Activated effector memory CD4-positive, alpha-beta T cell treated with anti-CD3 and anti-CD28 coated beads, Interleukin-2, amount 50 U/mL, for 16 hours (primary cell): ENCODE measurements at regions not wholly inside any gene's neighbourhood (a gene's known extent, or its start where the extent isn't known, plus 50 kb on each side); places are given as distances from the start of the nearest gene placed in this dataset.

Experiments
- DNase-seq: peaks from one replicate; pipeline ENCODE4 v3.0.0-alpha.2; 2020

DNA sequence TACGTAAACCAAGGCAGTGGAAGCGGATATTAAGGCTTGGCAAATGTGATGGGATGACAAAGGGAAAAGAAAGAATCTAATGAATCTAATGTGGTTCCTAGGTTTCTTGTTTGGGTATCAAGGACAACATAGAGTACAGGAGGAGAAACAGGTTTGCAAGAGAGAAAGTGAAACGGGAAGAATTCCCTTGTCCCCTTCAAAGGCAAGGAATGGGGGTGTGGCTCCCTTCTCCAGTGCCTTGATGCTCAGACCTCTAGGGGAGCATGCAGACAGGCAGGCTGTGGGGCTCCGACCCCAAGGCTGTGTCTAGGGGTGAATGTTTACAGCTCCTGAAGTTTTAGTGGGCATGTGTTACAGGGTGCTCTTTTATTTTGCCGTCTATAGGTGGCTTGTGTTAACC is 317.5 kb upstream of the HSF2 start:
- DNase-seq, result no peak

DNA sequence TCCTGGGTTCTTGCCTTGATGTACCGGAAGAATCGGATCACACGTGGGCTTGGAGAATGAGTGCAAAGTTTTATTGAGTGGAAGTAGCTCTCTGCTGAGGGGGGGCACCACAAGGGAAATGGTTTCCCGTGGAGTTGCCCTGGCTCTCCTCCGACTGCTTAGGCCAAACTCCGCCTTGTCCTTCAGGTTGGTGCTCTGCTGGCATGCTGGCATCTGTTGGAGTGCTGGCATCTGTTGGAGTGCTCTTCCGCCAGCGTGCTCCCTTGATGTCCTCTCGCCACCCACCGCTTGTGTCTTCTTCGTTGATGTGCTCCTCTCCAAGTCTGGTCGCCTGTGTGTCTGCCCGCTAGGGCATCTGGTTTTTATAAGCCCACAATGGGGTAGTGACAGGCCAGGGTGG is 317.1 kb upstream of the HSF2 start:
- no peak for DNase-seq

DNA sequence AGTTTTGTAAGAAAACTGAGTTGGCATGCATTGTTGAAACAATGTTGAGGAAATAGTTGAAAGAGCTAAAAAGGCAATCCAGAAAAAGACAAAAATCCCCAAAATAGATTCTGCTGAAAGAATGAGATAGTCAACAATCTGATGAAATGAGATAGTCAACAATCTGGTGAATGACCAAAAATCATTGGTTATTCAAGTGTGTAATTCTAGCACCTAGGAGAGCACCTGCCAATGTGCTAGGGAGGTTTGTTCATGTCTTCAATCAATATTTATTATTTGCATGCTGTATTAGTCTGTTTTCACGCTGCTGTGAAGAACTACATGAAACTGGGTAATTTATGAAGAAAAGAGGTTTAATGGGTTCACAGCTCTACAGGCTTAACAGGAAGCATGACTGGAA is 307.1 kb upstream of the HSF2 start:
- DNase-seq, result no peak

GRCh38 chr6:122098201-122098678 is 301.2 kb upstream of the HSF2 start:
- no peak for DNase-seq

DNA sequence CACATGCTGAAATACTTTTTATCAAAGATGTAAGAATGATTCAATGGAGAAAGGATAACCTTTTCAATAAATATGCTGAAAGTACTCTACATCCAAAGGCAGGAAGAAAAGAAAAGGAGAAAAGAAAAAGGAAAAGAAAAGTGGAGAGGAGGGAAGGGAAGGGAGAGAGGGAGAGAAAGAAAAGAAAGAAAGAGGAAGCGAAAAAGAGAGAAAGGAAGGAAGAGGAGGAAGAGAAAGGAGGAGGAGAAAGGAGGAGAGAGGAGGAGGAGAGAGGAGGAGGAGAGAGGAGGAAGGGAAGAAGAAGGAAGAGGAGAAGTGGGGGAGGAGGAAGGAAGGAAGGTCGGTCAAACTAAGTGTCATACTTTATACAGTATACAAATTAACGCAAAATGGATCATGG is 297.4 kb upstream of the HSF2 start:
- DNase-seq, result no peak

- no peak for DNase-seq
Measured at GRCh38 chr6:122107256-122107852, 292.1 kb upstream of the HSF2 start.

DNA sequence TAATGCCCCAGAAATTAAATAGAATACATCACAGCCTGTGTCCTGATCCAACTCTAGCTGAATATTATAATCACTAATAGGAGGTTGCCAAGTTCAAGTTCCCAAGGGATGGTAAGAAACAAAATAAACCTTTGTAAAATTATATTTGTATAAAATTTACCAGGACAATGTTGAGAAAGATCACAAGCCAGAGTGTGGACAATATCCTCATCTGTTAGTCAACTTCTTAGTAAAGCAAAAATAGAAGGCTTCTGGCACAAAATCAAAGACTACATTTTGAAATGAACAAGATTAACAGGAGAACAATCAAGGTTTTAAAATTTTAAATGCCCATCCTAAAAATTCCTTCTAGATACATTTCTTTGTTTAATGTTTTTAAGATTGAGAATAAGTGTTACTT is 290.4 kb upstream of the HSF2 start:
- no peak for DNase-seq

- DNase-seq, result no peak
Measured at GRCh38 chr6:122114717-122115116, 284.7 kb upstream of the HSF2 start.

- DNase-seq, result no peak
Measured at GRCh38 chr6:122116119-122116834, 283.2 kb upstream of the HSF2 start.

- no peak for DNase-seq
Measured at GRCh38 chr6:122116835-122117627, 282.4 kb upstream of the HSF2 start.

DNA sequence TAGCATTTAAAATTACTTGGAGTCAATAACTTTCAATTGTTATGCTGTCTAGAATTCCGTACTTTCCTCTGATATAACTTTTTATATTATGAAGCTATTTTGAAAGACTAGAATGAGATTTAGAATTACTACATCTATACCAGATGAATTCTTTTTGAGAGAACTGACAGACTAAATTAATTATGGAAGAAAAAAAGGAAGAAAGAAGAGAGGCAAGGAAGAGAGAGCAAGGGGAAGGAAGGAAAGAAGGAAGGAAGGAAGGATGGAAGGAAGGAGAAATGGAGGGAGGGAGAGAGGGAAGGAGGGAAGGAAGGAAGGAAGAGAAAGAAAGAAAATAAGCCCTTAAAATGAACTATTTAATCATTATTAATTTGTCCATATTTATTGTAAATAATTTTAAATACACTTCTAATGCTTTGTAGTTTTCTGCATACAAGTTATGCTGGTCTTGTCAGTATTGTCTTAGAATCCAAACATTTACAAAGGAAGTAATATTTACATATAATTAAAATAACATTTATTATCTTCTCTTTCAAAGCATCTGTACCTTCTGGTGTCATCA is 280.4 kb upstream of the HSF2 start:
- DNase-seq, result no peak

DNA sequence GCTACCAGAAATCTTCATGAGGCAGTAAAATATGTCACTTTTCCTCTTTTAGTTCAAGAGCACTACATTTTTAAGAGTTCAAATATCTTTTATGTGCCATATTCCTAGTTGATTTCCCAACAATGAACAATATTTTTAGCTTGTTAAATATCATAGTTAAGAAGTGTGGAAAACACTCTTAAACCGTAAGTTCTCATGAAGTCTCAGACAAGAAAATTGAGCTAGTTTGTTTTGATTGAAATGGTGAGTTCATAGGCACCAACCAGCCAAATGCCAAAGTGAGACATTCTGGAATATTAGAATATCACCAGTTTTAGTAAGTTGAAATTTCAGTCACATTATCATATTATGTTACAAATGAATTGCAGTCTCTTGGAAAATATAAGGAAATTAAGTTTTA is 277.2 kb upstream of the HSF2 start:
- no peak for DNase-seq

DNA sequence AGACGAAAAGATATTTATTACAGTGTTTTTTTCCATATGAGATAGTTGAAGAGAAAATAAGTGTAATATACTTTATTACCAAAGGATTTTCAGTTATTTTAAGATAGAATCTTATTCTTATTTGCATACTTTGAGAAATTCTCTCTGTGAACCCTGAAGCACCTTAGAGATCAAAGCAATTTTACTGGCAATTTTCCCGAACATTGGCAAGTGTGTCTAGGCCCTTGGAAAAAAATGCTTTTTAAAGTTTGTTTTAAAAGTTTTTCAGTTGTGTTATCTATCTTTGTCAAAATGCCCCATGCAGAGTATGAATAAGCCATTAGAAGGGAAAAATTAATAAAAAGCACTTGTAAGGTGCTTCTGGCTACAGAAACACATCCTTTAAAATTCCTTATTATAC is 276.8 kb upstream of the HSF2 start:
- no peak for DNase-seq

GRCh38 chr6:122124908-122125307 is 274.5 kb upstream of the HSF2 start:
- no peak for DNase-seq

- no peak for DNase-seq
Measured at GRCh38 chr6:122126894-122127293, 272.6 kb upstream of the HSF2 start.

- no peak for DNase-seq
Measured at GRCh38 chr6:122128445-122128844, 271.0 kb upstream of the HSF2 start.

GRCh38 chr6:122129313-122130025 is 270.0 kb upstream of the HSF2 start:
- no peak for DNase-seq

DNA sequence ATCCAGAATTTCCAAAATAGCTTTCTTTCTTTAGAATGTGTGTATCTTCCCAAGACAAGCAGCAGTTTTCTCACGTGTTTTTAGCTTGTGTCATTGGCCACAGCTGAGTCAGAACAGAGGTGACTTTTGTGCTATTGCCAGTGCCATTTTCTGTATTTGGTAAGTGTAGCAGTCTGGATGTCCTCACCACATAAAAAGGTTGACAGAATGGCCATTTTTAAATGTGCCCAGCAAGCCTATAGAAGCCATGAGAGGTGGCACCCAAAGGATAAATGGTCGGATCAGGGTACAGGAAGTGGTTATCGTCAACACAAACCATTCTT is 269.5 kb upstream of the HSF2 start:
- no peak for DNase-seq

DNA sequence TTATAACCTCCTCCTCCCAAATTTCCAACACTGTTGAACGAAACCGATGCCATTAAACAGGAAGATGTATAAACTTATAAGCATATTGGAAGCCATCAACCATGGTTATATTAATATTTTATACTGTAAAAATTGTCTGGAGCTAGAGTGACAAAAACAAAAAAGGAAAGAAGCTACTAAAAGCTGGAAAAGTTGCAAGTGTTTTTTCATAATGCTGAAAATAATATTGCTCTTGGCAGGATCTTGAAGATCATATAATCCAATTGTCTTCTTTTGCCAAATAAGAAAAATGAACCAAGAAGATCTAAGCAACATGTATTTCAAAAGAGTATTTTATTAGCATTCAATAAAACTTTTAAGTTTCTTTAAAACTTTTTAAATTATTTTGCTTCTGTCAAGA is 268.9 kb upstream of the HSF2 start:
- no peak for DNase-seq

DNA sequence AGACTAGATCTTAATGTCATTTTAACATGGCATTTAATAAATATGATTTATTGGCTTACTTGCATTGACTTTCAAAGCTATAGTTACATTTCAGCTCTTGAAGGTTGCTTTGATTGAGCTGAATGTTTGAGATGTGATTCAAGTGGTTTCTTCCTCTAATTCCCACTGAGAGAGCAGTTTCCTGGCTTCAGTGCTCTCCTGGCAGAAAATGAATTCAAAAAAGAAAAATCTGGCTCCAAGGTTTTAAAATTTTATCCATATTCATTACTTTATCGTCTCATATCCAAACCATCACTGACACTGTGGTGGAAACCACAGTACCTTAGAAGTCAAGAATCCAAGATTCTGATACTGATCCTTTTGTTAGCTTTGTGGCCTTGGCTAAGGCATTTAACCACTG is 263.1 kb upstream of the HSF2 start:
- no peak for DNase-seq

DNA sequence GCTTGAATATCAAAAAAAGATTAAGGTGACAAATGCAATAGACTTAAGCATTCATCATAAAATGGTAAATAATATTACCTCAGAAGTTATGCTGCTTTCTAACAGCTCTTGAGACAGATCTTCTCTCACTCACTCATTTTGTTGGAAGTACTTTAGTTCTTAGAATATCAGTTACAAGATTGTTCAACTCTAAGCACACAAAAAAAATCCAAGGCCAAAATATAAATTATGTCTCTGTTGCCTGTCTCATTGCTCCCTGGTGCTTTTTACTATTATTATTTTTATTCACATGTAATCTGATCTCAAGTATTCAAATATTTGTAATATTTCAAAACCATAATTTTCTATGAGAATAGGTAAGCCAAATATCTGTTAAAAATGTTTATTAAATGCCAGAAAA is 259.4 kb upstream of the HSF2 start:
- no peak for DNase-seq

GRCh38 chr6:122141246-122141645 is 258.2 kb upstream of the HSF2 start:
- no peak for DNase-seq
